Liver (tissue), 7 donors: ENCODE measurements at regions not wholly inside any gene's neighbourhood (a gene's known extent, or its start where the extent isn't known, plus 50 kb on each side); places are given as distances from the start of the nearest gene placed in this dataset.

ENCODE experiments used
- DNase-seq: peaks from one replicate; pipeline ENCODE4 v3.0.0-alpha.2; 2017; ENCODE audit warnings: low spot score
- H3K27ac ChIP-seq, 2 donors: one replicate each; pipeline ENCODE4 v1.7.0; 2013; ENCODE audit warnings: inconsistent platforms in 2 of 2, low read length in 2 of 2, control low read depth in 1 of 2, low read depth in 1 of 2, mild to moderate bottlenecking in 1 of 2
- H3K27me3 ChIP-seq, 4 donors: one replicate each; pipeline versions ENCODE4 v1.6.1 to v1.7.0; 2013; ENCODE audit warnings: low read length in 3 of 4, inconsistent platforms in 1 of 4, mild to moderate bottlenecking in 1 of 4, moderate library complexity in 1 of 4; ENCODE audit not compliant: control insufficient read depth in 4 of 4, insufficient read depth in 4 of 4
- H3K36me3 ChIP-seq, 4 donors: one replicate each; pipeline versions ENCODE4 v1.6.1 to v1.7.0; 2013; ENCODE audit warnings: low read length in 3 of 4, mild to moderate bottlenecking in 3 of 4, low read depth in 1 of 4, moderate library complexity in 1 of 4; ENCODE audit not compliant: control insufficient read depth in 4 of 4, insufficient read depth in 3 of 4
- H3K4me1 ChIP-seq, 4 donors: one replicate each; pipeline versions ENCODE4 v1.6.1 to v1.7.0; 2013; ENCODE audit warnings: low read length in 3 of 4, mild to moderate bottlenecking in 3 of 4, moderate library complexity in 1 of 4; ENCODE audit not compliant: control insufficient read depth in 4 of 4, insufficient read depth in 4 of 4
- H3K4me3 ChIP-seq, 3 donors: one replicate each; pipeline versions ENCODE4 v1.6.1 to v1.7.0; 2013; ENCODE audit warnings: low read length in 3 of 3, control low read depth in 1 of 3, low read depth in 1 of 3, mild to moderate bottlenecking in 1 of 3
- H3K9ac ChIP-seq, 2 donors: one replicate each; pipeline ENCODE4 v1.7.0; 2013; ENCODE audit warnings: low read length in 2 of 2, mild to moderate bottlenecking in 2 of 2, moderate library complexity in 2 of 2, control low read depth in 1 of 2, low read depth in 1 of 2
- H3K9me3 ChIP-seq, 4 donors: one replicate each; pipeline versions ENCODE4 v1.6.1 to v1.7.0; 2013; ENCODE audit warnings: low read length in 3 of 4; ENCODE audit not compliant: control insufficient read depth in 4 of 4
- EGR1 ChIP-seq, 2 donors: IDR thresholded peaks; 2 replicates each; pipeline ENCODE4 v1.6.1; 2016 to 2018; ENCODE audit warnings: antibody characterized with exemption in 2 of 2, low read depth in 2 of 2
- FOXA1 ChIP-seq: IDR thresholded peaks from 2 replicates; pipeline ENCODE4 v1.6.1; 2016; ENCODE audit warnings: antibody characterized with exemption
- GABPA ChIP-seq, 2 donors: IDR thresholded peaks in 1 of 2; conservative IDR thresholded peaks in 1 of 2; 2 replicates each; pipeline ENCODE4 v1.6.1; 2016; ENCODE audit warnings: antibody characterized with exemption in 2 of 2, mild to moderate bottlenecking in 1 of 2, moderate library complexity in 1 of 2
- HNF4A ChIP-seq, 2 donors: conservative IDR thresholded peaks; 2 replicates each; pipeline ENCODE4 v1.6.1; 2016; ENCODE audit warnings: antibody characterized with exemption in 2 of 2, mild to moderate bottlenecking in 2 of 2
- HNF4G ChIP-seq: IDR thresholded peaks from 2 replicates; pipeline ENCODE4 v1.6.1; 2016; ENCODE audit warnings: antibody characterized with exemption
- JUND ChIP-seq, 2 donors: IDR thresholded peaks; 2 replicates each; pipeline ENCODE4 v1.6.1; 2016; ENCODE audit warnings: antibody characterized with exemption in 2 of 2
- NR2F2 ChIP-seq: IDR thresholded peaks from 2 replicates; pipeline ENCODE4 v1.6.1; 2016; ENCODE audit warnings: antibody characterized with exemption
- RAD21 ChIP-seq, 2 donors: IDR thresholded peaks; 2 replicates each; pipeline ENCODE4 v1.6.1; 2016; ENCODE audit warnings: antibody characterized with exemption in 2 of 2, mild to moderate bottlenecking in 2 of 2
- RXRA ChIP-seq, 2 donors: IDR thresholded peaks; 2 replicates each; pipeline ENCODE4 v1.6.1; 2017 to 2018; ENCODE audit warnings: antibody characterized with exemption in 2 of 2, mild to moderate bottlenecking in 1 of 2
- YY1 ChIP-seq: IDR thresholded peaks from 2 replicates; pipeline ENCODE4 v1.6.1; 2016; ENCODE audit warnings: antibody characterized with exemption, mild to moderate bottlenecking
- WGBS: extraction: QIAGEN DNeasy Blood & Tissue Kit; methylation state at CpG from one replicate; pipeline ENCODE4 v1.1.7; 2013; 5-methylcytosine and 5-hydroxymethylcytosine counted together
- TF ChIP-seq, protein P1 (sequence below): IDR thresholded peaks from 2 replicates; pipeline ENCODE4 v1.6.1; 2016; ENCODE audit warnings: antibody characterized with exemption
- TF ChIP-seq, protein P2 (sequence below): IDR thresholded peaks from 2 replicates; pipeline ENCODE4 v1.6.1; 2016; ENCODE audit warnings: antibody characterized with exemption
- TF ChIP-seq, protein P3 (sequence below): IDR thresholded peaks from 2 replicates; pipeline ENCODE4 v1.6.1; 2016; ENCODE audit warnings: antibody characterized with exemption
- TF ChIP-seq, protein P4 (sequence below): IDR thresholded peaks from 2 replicates; pipeline ENCODE4 v1.6.1; 2016; ENCODE audit warnings: antibody characterized with exemption, mild to moderate bottlenecking
- donor health status: healthy.
- donor health status: healthy.
- donor health status: healthy.
- donor health status: healthy.

DNA sequence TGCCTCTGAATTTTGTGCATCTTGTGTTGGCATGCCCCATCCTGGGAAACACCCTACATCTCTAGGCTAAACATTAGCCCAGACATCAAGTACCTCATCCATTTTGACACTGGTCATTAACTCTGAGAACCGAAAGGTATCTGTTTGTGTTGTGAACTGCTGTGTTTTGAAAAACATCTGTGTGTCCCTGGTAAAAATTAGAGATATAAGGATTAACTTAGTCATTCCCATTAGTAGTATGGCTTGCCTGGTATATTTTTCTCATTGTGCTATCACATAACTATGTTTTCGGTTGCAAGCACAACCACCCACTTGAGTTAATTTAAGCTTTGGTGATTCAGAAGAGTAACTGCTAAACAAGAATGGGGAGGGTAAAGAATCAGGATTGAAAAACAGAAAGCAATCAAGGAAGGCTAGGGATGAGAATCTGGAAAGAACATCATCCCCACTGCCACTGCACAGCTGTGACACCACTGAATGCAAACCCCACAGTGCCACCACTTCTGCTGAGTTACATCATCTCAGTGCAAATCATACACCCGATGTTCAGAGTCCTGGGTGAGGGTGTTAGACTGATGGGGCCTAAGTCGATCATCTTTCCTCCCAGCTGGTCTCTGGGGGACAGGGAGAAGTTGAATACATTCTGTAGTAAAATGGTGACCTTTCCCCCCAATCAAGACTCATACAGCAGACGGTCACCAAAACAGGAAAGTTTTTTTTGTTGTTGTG lies 234.0 kb downstream of the EPHA4 start (continued):
- TF ChIP-seq, protein P1, sequence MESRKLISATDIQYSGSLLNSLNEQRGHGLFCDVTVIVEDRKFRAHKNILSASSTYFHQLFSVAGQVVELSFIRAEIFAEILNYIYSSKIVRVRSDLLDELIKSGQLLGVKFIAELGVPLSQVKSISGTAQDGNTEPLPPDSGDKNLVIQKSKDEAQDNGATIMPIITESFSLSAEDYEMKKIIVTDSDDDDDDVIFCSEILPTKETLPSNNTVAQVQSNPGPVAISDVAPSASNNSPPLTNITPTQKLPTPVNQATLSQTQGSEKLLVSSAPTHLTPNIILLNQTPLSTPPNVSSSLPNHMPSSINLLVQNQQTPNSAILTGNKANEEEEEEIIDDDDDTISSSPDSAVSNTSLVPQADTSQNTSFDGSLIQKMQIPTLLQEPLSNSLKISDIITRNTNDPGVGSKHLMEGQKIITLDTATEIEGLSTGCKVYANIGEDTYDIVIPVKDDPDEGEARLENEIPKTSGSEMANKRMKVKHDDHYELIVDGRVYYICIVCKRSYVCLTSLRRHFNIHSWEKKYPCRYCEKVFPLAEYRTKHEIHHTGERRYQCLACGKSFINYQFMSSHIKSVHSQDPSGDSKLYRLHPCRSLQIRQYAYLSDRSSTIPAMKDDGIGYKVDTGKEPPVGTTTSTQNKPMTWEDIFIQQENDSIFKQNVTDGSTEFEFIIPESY = no peak
- TF ChIP-seq RXRA (IDR thresholded peaks at IDR 0.05) (no peak), JUND (IDR thresholded peaks at IDR 0.05) (no peak)

DNA sequence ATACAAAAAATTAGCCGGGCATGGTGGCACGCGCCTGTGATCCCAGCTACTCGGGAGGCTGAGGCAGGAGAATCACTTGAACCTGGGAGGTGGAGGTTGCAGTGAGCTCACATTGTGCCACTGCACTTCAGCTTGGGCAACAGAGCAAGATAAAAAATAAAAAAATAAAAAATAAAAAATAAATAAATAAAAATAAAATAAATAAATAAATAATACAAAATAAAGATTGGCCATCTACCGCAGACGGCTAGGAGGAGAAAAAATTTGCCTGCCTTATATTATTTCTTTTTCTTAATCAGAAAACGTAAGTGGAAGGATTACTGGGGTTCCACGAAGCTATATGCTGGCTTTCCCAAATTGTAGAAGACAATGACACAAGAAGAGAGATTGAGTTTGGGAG lies 229.7 kb downstream of the EPHA4 start:
- Histone ChIP-seq H3K9me3 (no peaks in the 10 kb centered on the region), H3K27ac (no peak overlapping the region), H3K9ac (no peak overlapping the region), H3K4me3 (no peak overlapping the region), H3K36me3 (no peaks in the 10 kb centered on the region), H3K27me3 (peaks cover 0 to 5% (median 0%) of the 10 kb centered on the region in 4 donors), H3K4me1 (no peaks in the 10 kb centered on the region)
- WGBS = 89% methylated on average over 8 of the region's 8 CpGs
- DNase-seq = no peak
- TF ChIP-seq RAD21 (IDR thresholded peaks at IDR 0.05) (no peak), FOXA1 (no peak), NR2F2 (no peak), HNF4A (conservative IDR thresholded peaks at IDR 0.05) (no peak), RXRA (IDR thresholded peaks at IDR 0.05) (no peak), YY1 (no peak), JUND (IDR thresholded peaks at IDR 0.05) (no peak), HNF4G (no peak), GABPA (IDR thresholded peaks at IDR 0.05 in 1 of 2, conservative IDR thresholded peaks at IDR 0.05 in 1 of 2) (no peak), EGR1 (IDR thresholded peaks at IDR 0.05; ENCODE audit: low read depth in 2 of 2) (no peak)
- TF ChIP-seq, protein P1 = no peak
- TF ChIP-seq, protein P2, sequence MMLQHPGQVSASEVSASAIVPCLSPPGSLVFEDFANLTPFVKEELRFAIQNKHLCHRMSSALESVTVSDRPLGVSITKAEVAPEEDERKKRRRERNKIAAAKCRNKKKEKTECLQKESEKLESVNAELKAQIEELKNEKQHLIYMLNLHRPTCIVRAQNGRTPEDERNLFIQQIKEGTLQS = no peak
- TF ChIP-seq, protein P3, sequence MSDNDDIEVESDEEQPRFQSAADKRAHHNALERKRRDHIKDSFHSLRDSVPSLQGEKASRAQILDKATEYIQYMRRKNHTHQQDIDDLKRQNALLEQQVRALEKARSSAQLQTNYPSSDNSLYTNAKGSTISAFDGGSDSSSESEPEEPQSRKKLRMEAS = no peak
- TF ChIP-seq, protein P4, sequence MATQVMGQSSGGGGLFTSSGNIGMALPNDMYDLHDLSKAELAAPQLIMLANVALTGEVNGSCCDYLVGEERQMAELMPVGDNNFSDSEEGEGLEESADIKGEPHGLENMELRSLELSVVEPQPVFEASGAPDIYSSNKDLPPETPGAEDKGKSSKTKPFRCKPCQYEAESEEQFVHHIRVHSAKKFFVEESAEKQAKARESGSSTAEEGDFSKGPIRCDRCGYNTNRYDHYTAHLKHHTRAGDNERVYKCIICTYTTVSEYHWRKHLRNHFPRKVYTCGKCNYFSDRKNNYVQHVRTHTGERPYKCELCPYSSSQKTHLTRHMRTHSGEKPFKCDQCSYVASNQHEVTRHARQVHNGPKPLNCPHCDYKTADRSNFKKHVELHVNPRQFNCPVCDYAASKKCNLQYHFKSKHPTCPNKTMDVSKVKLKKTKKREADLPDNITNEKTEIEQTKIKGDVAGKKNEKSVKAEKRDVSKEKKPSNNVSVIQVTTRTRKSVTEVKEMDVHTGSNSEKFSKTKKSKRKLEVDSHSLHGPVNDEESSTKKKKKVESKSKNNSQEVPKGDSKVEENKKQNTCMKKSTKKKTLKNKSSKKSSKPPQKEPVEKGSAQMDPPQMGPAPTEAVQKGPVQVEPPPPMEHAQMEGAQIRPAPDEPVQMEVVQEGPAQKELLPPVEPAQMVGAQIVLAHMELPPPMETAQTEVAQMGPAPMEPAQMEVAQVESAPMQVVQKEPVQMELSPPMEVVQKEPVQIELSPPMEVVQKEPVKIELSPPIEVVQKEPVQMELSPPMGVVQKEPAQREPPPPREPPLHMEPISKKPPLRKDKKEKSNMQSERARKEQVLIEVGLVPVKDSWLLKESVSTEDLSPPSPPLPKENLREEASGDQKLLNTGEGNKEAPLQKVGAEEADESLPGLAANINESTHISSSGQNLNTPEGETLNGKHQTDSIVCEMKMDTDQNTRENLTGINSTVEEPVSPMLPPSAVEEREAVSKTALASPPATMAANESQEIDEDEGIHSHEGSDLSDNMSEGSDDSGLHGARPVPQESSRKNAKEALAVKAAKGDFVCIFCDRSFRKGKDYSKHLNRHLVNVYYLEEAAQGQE = no peak
